HL-60 (cell line): ENCODE measurements at regions not wholly inside any gene's neighbourhood (a gene's known extent, or its start where the extent isn't known, plus 50 kb on each side); places are given as distances from the start of the nearest gene placed in this dataset.

Experiments used
- POLR2AphosphoS5 ChIP-seq: IDR thresholded peaks from 2 replicates; pipeline ENCODE4 v1.6.1; 2012; ENCODE audit warnings: low read depth
- TF ChIP-seq, protein P1 (sequence below): IDR thresholded peaks from one replicate; pipeline ENCODE4 v1.5.1; 2011; ENCODE audit warnings: low read length, control low read depth, inconsistent platforms; ENCODE audit not compliant: insufficient read depth

DNA sequence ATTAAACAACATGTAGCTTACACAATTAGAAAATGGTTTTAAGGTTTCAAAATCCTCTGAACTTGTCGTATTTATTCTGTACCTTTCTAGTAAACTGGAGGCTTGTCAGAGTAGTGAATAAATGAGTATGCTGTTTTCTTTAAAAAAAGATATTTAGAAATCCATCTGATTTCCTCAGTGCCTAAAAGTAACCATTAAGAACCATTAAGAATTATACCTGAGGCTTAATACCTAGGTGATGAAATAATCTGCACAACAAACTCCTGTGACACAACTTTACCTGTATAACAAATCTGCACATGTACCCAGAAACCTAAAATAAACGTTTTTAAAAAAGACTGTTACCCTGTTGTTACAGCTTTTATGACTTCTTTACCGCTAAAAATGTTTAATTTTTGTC is 143.0 kb upstream of the SOX2 start:
- TF ChIP-seq, protein P1, sequence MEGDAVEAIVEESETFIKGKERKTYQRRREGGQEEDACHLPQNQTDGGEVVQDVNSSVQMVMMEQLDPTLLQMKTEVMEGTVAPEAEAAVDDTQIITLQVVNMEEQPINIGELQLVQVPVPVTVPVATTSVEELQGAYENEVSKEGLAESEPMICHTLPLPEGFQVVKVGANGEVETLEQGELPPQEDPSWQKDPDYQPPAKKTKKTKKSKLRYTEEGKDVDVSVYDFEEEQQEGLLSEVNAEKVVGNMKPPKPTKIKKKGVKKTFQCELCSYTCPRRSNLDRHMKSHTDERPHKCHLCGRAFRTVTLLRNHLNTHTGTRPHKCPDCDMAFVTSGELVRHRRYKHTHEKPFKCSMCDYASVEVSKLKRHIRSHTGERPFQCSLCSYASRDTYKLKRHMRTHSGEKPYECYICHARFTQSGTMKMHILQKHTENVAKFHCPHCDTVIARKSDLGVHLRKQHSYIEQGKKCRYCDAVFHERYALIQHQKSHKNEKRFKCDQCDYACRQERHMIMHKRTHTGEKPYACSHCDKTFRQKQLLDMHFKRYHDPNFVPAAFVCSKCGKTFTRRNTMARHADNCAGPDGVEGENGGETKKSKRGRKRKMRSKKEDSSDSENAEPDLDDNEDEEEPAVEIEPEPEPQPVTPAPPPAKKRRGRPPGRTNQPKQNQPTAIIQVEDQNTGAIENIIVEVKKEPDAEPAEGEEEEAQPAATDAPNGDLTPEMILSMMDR, result no peak
- TF ChIP-seq POLR2AphosphoS5, result no peak
